ENCODE measurements at regions not wholly inside any gene's neighbourhood (a gene's known extent, or its start where the extent isn't known, plus 50 kb on each side); places are given as distances from the start of the nearest gene placed in this dataset.

- no peak for TF ChIP-seq ZFP3 (CRISPR knock-in tag; IDR thresholded peaks at IDR 0.05)
These were observed 211.9 kb upstream of the VSTM2A start (continued) for GRCh38 chr7:54330216-54330800.

- no peak for ATAC-seq
- no peak for TF ChIP-seq ZNF565 (CRISPR knock-in tag; conservative IDR thresholded peaks at IDR 0.05; ENCODE audit: low read depth)
- TF ChIP-seq, protein P1, sequence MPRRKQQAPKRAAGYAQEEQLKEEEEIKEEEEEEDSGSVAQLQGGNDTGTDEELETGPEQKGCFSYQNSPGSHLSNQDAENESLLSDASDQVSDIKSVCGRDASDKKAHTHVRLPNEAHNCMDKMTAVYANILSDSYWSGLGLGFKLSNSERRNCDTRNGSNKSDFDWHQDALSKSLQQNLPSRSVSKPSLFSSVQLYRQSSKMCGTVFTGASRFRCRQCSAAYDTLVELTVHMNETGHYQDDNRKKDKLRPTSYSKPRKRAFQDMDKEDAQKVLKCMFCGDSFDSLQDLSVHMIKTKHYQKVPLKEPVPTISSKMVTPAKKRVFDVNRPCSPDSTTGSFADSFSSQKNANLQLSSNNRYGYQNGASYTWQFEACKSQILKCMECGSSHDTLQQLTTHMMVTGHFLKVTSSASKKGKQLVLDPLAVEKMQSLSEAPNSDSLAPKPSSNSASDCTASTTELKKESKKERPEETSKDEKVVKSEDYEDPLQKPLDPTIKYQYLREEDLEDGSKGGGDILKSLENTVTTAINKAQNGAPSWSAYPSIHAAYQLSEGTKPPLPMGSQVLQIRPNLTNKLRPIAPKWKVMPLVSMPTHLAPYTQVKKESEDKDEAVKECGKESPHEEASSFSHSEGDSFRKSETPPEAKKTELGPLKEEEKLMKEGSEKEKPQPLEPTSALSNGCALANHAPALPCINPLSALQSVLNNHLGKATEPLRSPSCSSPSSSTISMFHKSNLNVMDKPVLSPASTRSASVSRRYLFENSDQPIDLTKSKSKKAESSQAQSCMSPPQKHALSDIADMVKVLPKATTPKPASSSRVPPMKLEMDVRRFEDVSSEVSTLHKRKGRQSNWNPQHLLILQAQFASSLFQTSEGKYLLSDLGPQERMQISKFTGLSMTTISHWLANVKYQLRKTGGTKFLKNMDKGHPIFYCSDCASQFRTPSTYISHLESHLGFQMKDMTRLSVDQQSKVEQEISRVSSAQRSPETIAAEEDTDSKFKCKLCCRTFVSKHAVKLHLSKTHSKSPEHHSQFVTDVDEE (CRISPR knock-in tag; IDR thresholded peaks at IDR 0.05): no peak
- TF ChIP-seq, protein P2, sequence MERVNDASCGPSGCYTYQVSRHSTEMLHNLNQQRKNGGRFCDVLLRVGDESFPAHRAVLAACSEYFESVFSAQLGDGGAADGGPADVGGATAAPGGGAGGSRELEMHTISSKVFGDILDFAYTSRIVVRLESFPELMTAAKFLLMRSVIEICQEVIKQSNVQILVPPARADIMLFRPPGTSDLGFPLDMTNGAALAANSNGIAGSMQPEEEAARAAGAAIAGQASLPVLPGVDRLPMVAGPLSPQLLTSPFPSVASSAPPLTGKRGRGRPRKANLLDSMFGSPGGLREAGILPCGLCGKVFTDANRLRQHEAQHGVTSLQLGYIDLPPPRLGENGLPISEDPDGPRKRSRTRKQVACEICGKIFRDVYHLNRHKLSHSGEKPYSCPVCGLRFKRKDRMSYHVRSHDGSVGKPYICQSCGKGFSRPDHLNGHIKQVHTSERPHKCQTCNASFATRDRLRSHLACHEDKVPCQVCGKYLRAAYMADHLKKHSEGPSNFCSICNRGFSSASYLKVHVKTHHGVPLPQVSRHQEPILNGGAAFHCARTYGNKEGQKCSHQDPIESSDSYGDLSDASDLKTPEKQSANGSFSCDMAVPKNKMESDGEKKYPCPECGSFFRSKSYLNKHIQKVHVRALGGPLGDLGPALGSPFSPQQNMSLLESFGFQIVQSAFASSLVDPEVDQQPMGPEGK (CRISPR knock-in tag; IDR thresholded peaks at IDR 0.05; ENCODE audit: borderline replicate concordance): no peak
- TF ChIP-seq ZNF8 (CRISPR knock-in tag; IDR thresholded peaks at IDR 0.05): no peak
- no peak for TF ChIP-seq TOX (CRISPR knock-in tag; IDR thresholded peaks at IDR 0.05; ENCODE audit: borderline replicate concordance)
- TF ChIP-seq ZFP3 (CRISPR knock-in tag; IDR thresholded peaks at IDR 0.05): no peak
These were observed 210.9 kb upstream of the VSTM2A start for GRCh38 chr7:54331311-54331710.

GRCh38 chr7:54332301-54332700 is 209.9 kb upstream of the VSTM2A start:
- TF ChIP-seq TOX (CRISPR knock-in tag; IDR thresholded peaks at IDR 0.05; ENCODE audit: borderline replicate concordance): no peak
- TF ChIP-seq SNAI2 (CRISPR knock-in tag; IDR thresholded peaks at IDR 0.05): no peak
- ATAC-seq: no peak

- TF ChIP-seq ZFP3 (CRISPR knock-in tag; IDR thresholded peaks at IDR 0.05) (no peak), SNAI2 (CRISPR knock-in tag; IDR thresholded peaks at IDR 0.05) (no peak), ISL1 (CRISPR knock-in tag; IDR thresholded peaks at IDR 0.05) (no peak), GLIS3 (CRISPR knock-in tag; IDR thresholded peaks at IDR 0.05) (no peak), RARB (CRISPR knock-in tag; IDR thresholded peaks at IDR 0.05) (no peak)
- TF ChIP-seq, protein P2 (CRISPR knock-in tag; IDR thresholded peaks at IDR 0.05; ENCODE audit: borderline replicate concordance): no peak
- TF ChIP-seq, protein P3, sequence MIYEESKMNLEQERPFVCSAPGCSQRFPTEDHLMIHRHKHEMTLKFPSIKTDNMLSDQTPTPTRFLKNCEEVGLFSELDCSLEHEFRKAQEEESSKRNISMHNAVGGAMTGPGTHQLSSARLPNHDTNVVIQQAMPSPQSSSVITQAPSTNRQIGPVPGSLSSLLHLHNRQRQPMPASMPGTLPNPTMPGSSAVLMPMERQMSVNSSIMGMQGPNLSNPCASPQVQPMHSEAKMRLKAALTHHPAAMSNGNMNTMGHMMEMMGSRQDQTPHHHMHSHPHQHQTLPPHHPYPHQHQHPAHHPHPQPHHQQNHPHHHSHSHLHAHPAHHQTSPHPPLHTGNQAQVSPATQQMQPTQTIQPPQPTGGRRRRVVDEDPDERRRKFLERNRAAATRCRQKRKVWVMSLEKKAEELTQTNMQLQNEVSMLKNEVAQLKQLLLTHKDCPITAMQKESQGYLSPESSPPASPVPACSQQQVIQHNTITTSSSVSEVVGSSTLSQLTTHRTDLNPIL (CRISPR knock-in tag; IDR thresholded peaks at IDR 0.05; ENCODE audit: low read depth): no peak
- no peak for ATAC-seq
These were observed 208.2 kb upstream of the VSTM2A start for GRCh38 chr7:54333952-54334351.

- TF ChIP-seq ZFP30 (CRISPR knock-in tag; IDR thresholded peaks at IDR 0.05): no peak
- TF ChIP-seq GLIS3 (CRISPR knock-in tag; IDR thresholded peaks at IDR 0.05): no peak
- TF ChIP-seq, protein P3 (CRISPR knock-in tag; IDR thresholded peaks at IDR 0.05; ENCODE audit: low read depth): no peak
- no peak for TF ChIP-seq TOX (CRISPR knock-in tag; IDR thresholded peaks at IDR 0.05; ENCODE audit: borderline replicate concordance)
- no peak for ATAC-seq
These were observed 205.4 kb upstream of the VSTM2A start for GRCh38 chr7:54336800-54337199.

DNA sequence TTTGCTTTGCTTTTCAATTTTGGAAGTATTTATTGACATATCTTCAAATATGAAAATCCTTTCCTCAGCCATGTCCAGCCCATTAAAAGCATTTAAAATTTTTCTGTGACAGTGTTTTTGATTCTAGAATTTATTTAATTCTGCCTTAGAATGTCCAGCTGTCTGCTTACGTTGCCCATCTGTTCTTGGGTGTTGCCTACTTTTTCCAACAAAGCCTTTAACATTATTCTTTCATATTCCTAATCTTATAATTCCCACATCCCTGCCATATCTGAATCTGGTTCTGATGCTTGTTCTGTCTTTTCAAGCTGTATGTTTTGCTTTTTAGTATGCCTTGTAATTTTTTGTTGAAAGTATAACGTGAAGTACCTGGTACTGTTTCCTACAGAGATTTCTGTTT is 204.7 kb upstream of the VSTM2A start:
- no peak for ATAC-seq
- TF ChIP-seq, protein P2 (CRISPR knock-in tag; IDR thresholded peaks at IDR 0.05; ENCODE audit: borderline replicate concordance): no peak
- TF ChIP-seq ARNTL (CRISPR knock-in tag; IDR thresholded peaks at IDR 0.05; ENCODE audit: borderline replicate concordance, low read depth) (no peak), ZNF8 (CRISPR knock-in tag; IDR thresholded peaks at IDR 0.05) (no peak), POU6F1 (CRISPR knock-in tag; IDR thresholded peaks at IDR 0.05; ENCODE audit: borderline replicate concordance, low read depth) (no peak), OSR1 (CRISPR knock-in tag; IDR thresholded peaks at IDR 0.05) (no peak), CSDC2 (CRISPR knock-in tag; IDR thresholded peaks at IDR 0.05) (no peak), ZNF70 (CRISPR knock-in tag; IDR thresholded peaks at IDR 0.05) (no peak)
- TF ChIP-seq, protein P3 (CRISPR knock-in tag; IDR thresholded peaks at IDR 0.05; ENCODE audit: low read depth): no peak
